Fibroblast of skin of right biceps (primary cell): ENCODE measurements at regions not wholly inside any gene's neighbourhood (a gene's known extent, or its start where the extent isn't known, plus 50 kb on each side); places are given as distances from the start of the nearest gene placed in this dataset.
"Not testable (repeated sequence)": the region's sequence is repeated elsewhere in the genome, so short reads cannot be mapped to it uniquely, and the experiment has no call there.

Experiments
- DNase-seq: peaks from one replicate; pipeline ENCODE4 v3.0.0-alpha.2; 2013

- no peak for DNase-seq
Observed at GRCh38 chr4:16450724-16451123, 224.5 kb upstream of the TAPT1 start.

- no peak for DNase-seq
Observed at GRCh38 chr4:16450031-16450430, 223.8 kb upstream of the TAPT1 start.

GRCh38 chr4:16449406-16449805, 223.1 kb upstream of the TAPT1 start:
- no peak for DNase-seq

GRCh38 chr4:16448241-16448840, 222.1 kb upstream of the TAPT1 start:
- no peak for DNase-seq

- DNase-seq = peak; percentile 48
Observed at GRCh38 chr4:16443504-16444088, 217.3 kb upstream of the TAPT1 start.

GRCh38 chr4:16442296-16442695, 216.0 kb upstream of the TAPT1 start:
- no peak for DNase-seq

- DNase-seq = no peak
Observed at GRCh38 chr4:16439768-16440167, 213.5 kb upstream of the TAPT1 start.

GRCh38 chr4:16438986-16439385, 212.7 kb upstream of the TAPT1 start:
- DNase-seq = peak; percentile 67

- DNase-seq = peak; percentile 71
Observed at GRCh38 chr4:16437836-16438235, 211.6 kb upstream of the TAPT1 start.

- no peak for DNase-seq
Observed at GRCh38 chr4:16431866-16432265, 205.6 kb upstream of the TAPT1 start.

- peak; percentile 85 for DNase-seq
Observed at GRCh38 chr4:16418814-16419213, 192.5 kb upstream of the TAPT1 start.

- DNase-seq = no peak
Observed at GRCh38 chr4:16417198-16417597, 190.9 kb upstream of the TAPT1 start.

- DNase-seq = peak; percentile 10
Observed at GRCh38 chr4:16416601-16417000, 190.3 kb upstream of the TAPT1 start.

- DNase-seq = no peak
Observed at GRCh38 chr4:16415751-16416150, 189.5 kb upstream of the TAPT1 start.

GRCh38 chr4:16413814-16414555, 187.7 kb upstream of the TAPT1 start:
- DNase-seq = no peak

- no peak for DNase-seq
Observed at GRCh38 chr4:16411501-16412085, 185.3 kb upstream of the TAPT1 start.

GRCh38 chr4:16393216-16393615, 166.9 kb upstream of the TAPT1 start:
- not testable (repeated sequence) for DNase-seq

GRCh38 chr4:16391196-16391595, 164.9 kb upstream of the TAPT1 start:
- DNase-seq = no peak

GRCh38 chr4:16387448-16387847, 161.2 kb upstream of the TAPT1 start:
- no peak for DNase-seq

- DNase-seq = no peak
Observed at GRCh38 chr4:16386711-16387320, 160.5 kb upstream of the TAPT1 start.

GRCh38 chr4:16384576-16384975, 158.3 kb upstream of the TAPT1 start:
- DNase-seq = no peak

GRCh38 chr4:16382571-16382970, 156.3 kb upstream of the TAPT1 start:
- no peak for DNase-seq

GRCh38 chr4:16377887-16378286, 151.6 kb upstream of the TAPT1 start:
- DNase-seq = no peak
